ENCODE measurements at regions not wholly inside any gene's neighbourhood (a gene's known extent, or its start where the extent isn't known, plus 50 kb on each side); places are given as distances from the start of the nearest gene placed in this dataset.

- Histone ChIP-seq H3K27me3 (no peaks in the 10 kb centered on the region), H3K4me3 (no peak overlapping the region), H3K4me1 (no peaks in the 10 kb centered on the region), H3K27ac (no peak overlapping the region), H3K9me3 (no peaks in the 10 kb centered on the region), H3K36me3 (no peaks in the 10 kb centered on the region)
- intact Hi-C loops (cut with DNase I), result no loop called here
- no peak for DNase-seq (ENCODE audit: extremely low spot score in 2 of 2)
- TF ChIP-seq POLR2A (IDR thresholded peaks at IDR 0.05) (no peak), POLR2AphosphoS5 (IDR thresholded peaks at IDR 0.05; ENCODE audit: insufficient read depth in 1 of 2, low read depth in 1 of 2) (no peak)
- TF ChIP-seq, protein P1, sequence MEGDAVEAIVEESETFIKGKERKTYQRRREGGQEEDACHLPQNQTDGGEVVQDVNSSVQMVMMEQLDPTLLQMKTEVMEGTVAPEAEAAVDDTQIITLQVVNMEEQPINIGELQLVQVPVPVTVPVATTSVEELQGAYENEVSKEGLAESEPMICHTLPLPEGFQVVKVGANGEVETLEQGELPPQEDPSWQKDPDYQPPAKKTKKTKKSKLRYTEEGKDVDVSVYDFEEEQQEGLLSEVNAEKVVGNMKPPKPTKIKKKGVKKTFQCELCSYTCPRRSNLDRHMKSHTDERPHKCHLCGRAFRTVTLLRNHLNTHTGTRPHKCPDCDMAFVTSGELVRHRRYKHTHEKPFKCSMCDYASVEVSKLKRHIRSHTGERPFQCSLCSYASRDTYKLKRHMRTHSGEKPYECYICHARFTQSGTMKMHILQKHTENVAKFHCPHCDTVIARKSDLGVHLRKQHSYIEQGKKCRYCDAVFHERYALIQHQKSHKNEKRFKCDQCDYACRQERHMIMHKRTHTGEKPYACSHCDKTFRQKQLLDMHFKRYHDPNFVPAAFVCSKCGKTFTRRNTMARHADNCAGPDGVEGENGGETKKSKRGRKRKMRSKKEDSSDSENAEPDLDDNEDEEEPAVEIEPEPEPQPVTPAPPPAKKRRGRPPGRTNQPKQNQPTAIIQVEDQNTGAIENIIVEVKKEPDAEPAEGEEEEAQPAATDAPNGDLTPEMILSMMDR (IDR thresholded peaks at IDR 0.05), result no peak
Measured at GRCh38 chr4:163582703-163583102, 88.2 kb downstream of the TMA16 start.

DNA sequence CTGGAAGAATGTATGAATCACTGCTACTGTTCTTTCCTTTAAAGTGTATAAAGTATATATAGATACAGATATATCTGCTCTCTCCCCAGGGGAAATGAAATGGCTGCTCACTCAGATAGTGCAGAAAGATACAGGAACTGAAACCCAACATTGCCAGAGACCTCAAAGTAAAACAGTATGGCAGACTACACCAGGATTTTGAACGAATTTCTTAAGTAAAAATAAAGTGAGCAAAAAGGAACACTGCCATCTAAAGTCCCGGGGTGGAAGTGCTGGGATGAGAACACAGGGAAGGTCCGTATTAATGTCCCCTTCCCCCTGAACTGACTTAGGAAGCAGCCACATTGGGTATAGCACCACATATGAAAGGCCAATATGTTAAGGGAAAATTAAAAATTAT lies 93.4 kb downstream of the TMA16 start:
- H3K27me3 ChIP-seq, result no peaks in the 10 kb centered on the region
- no peak overlapping the region for H3K27ac ChIP-seq
- H3K9me3 ChIP-seq, result no peaks in the 10 kb centered on the region
- H3K4me1 ChIP-seq, result no peaks in the 10 kb centered on the region
- TF ChIP-seq, protein P1 (IDR thresholded peaks at IDR 0.05), result no peak
- no peak for TF ChIP-seq POLR2AphosphoS5 (IDR thresholded peaks at IDR 0.05; ENCODE audit: insufficient read depth in 1 of 2, low read depth in 1 of 2)
- no peak for TF ChIP-seq POLR2A (IDR thresholded peaks at IDR 0.05)
- H3K36me3 ChIP-seq, result no peaks in the 10 kb centered on the region
- intact Hi-C loops (cut with DNase I), result no loop called here
- H3K4me3 ChIP-seq, result no peak overlapping the region
- no peak for DNase-seq (ENCODE audit: extremely low spot score in 2 of 2)

DNA sequence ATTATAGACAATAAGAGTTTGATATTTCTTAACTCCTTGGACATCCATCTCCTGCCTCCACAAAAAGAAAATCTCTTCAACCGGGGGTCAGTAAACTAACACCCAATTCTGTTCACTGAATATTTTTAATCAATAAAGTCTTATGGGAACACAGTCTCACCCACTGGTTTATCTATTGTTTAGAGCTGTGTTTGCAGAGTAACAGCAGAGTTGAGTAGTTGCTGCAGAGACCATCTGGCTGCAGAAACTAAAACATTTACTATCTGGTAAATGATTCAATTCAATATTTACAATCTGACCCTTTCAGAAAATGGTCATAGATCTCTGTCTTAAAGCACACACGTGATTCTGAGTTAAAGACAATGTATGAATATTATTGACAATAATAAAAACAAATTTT lies 94.0 kb downstream of the TMA16 start:
- intact Hi-C loops (cut with DNase I), result no loop called here
- H3K4me3 ChIP-seq, result no peak overlapping the region
- TF ChIP-seq POLR2A (IDR thresholded peaks at IDR 0.05), result no peak
- no peak for TF ChIP-seq POLR2AphosphoS5 (IDR thresholded peaks at IDR 0.05; ENCODE audit: insufficient read depth in 1 of 2, low read depth in 1 of 2)
- TF ChIP-seq, protein P1 (IDR thresholded peaks at IDR 0.05), result no peak

DNA sequence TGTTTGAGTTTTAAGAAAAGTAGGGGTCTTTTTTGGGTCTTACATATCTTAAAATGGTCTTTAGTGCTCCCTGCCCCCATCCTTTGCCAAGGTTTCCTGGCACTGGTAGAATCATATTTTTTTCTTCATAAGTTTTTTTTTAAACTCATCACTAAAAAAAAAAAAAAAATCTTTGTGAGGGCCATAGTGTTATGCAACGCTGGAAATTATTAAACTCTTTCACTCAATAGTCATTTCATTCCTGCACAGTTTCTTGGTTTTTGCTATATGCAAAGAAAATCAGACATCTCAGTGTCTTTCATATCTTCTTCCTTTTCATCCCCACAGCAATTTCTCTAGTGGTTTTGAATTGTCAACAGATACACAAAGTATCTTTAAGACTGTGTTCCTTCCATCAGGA lies 95.6 kb downstream of the TMA16 start:
- DNase-seq (ENCODE audit: extremely low spot score in 2 of 2), result no peak
- intact Hi-C loops (cut with DNase I), result no loop called here

More for the DNA sequence above, 94.0 kb downstream of the TMA16 start:
- H3K9me3 ChIP-seq, result no peaks in the 10 kb centered on the region
- H3K27me3 ChIP-seq, result no peaks in the 10 kb centered on the region
- no peaks in the 10 kb centered on the region for H3K36me3 ChIP-seq
- no peak overlapping the region for H3K27ac ChIP-seq
- H3K4me1 ChIP-seq, result no peaks in the 10 kb centered on the region
- DNase-seq (ENCODE audit: extremely low spot score in 2 of 2), result no peak

DNA sequence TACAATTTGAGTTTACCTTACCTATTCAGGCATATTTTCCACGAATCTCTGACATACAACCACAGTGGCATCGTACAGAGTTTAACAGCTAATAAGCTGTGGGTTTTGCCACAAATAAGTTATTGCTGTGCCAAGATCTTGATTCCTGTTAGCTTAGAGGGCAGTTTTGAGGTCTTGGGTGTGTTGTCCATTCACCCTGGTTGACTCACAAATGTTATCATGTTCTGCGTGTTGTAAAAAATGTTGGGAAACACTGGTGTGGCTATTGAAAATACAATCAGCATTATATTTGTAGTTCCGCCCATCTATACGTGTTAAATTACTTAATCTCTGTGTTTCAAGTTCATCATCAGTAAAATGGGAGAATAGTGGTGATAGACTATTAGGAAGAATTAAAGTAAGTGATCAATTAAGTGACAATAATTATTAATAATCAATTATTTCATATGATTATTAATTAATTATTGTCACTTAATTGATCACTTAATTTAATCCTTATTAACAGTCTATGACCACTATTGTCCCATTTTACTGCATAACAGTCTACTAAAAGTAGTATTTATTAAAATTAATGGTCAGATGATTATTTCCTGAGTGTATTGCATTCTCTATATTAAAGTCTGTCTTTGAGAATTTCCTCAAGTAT lies 96.3 kb downstream of the TMA16 start:
- H3K9me3 ChIP-seq, result no peaks in the 10 kb centered on the region
- no peak overlapping the region for H3K27ac ChIP-seq
- no peaks in the 10 kb centered on the region for H3K36me3 ChIP-seq
- intact Hi-C loops (cut with DNase I), result no loop called here
- DNase-seq (ENCODE audit: extremely low spot score in 2 of 2), result no peak
- TF ChIP-seq, protein P1 (IDR thresholded peaks at IDR 0.05), result no peak
- TF ChIP-seq POLR2AphosphoS5 (IDR thresholded peaks at IDR 0.05; ENCODE audit: insufficient read depth in 1 of 2, low read depth in 1 of 2) (no peak), POLR2A (IDR thresholded peaks at IDR 0.05) (no peak)
- H3K27me3 ChIP-seq, result no peaks in the 10 kb centered on the region
- no peaks in the 10 kb centered on the region for H3K4me1 ChIP-seq
- H3K4me3 ChIP-seq, result no peak overlapping the region

More for the DNA sequence above, 95.6 kb downstream of the TMA16 start:
- Histone ChIP-seq H3K4me1 (no peaks in the 10 kb centered on the region), H3K36me3 (no peaks in the 10 kb centered on the region), H3K27me3 (no peaks in the 10 kb centered on the region), H3K9me3 (no peaks in the 10 kb centered on the region), H3K27ac (no peak overlapping the region), H3K4me3 (no peak overlapping the region)
- TF ChIP-seq POLR2AphosphoS5 (IDR thresholded peaks at IDR 0.05; ENCODE audit: insufficient read depth in 1 of 2, low read depth in 1 of 2), result no peak
- TF ChIP-seq POLR2A (IDR thresholded peaks at IDR 0.05), result no peak
- TF ChIP-seq, protein P1 (IDR thresholded peaks at IDR 0.05), result no peak

Measured in vagina (tissue), 2 donors.